ENCODE measurements at regions not wholly inside any gene's neighbourhood (a gene's known extent, or its start where the extent isn't known, plus 50 kb on each side); places are given as distances from the start of the nearest gene placed in this dataset.

GRCh38 chr5:171680485-171680884, 105.1 kb upstream of the SMIM23 start:
- TF ChIP-seq CTCF (conservative IDR thresholded peaks at IDR 0.05; ENCODE audit: low read length) (0 out of 2 replicates have a peak, but pooled peaks have one; percentile 14), EZH2phosphoT487 (IDR thresholded peaks at IDR 0.05; ENCODE audit: borderline replicate concordance, low read depth, low read length) (no peak)

Measured in OCI-LY7 (cell line).